CD4-positive, CD25-positive, alpha-beta regulatory T cell (primary cell): ENCODE measurements at regions not wholly inside any gene's neighbourhood (a gene's known extent, or its start where the extent isn't known, plus 50 kb on each side); places are given as distances from the start of the nearest gene placed in this dataset.
"Not testable (repeated sequence)": the region's sequence is repeated elsewhere in the genome, so short reads cannot be mapped to it uniquely, and the experiment has no call there.

ENCODE experiments used
- ATAC-seq, 2 donors: fragments of 150-1000 bp; cut with Tn5 transposase; one replicate each; pipeline ENCODE4 v1.10.0; 2021; ENCODE audit warnings: low read depth in 2 of 2, moderate number of reproducible peaks in 2 of 2, moderate library complexity in 1 of 2
- DNase-seq, 3 donors: peaks; one replicate each; pipeline versions ENCODE4 v3.0.0 to v3.0.0-alpha.2; 2012 to 2022; ENCODE audit warnings: mixed read lengths in 1 of 3
- H3K27ac ChIP-seq: one replicate; pipeline ENCODE4 v1.7.0; 2013; ENCODE audit warnings: mild to moderate bottlenecking, low read length; ENCODE audit not compliant: insufficient read depth, poor library complexity, severe bottlenecking
- H3K27me3 ChIP-seq: one replicate; pipeline ENCODE4 v1.7.0; 2013; ENCODE audit warnings: low read length; ENCODE audit not compliant: control insufficient read depth, insufficient read depth
- H3K36me3 ChIP-seq: one replicate; pipeline ENCODE4 v1.7.0; 2013; ENCODE audit warnings: mild to moderate bottlenecking, low read length, moderate library complexity; ENCODE audit not compliant: control insufficient read depth, insufficient read depth
- H3K4me1 ChIP-seq: 2 replicates; pipeline ENCODE4 v1.7.0; 2013; ENCODE audit warnings: mild to moderate bottlenecking, low read length; ENCODE audit not compliant: insufficient read depth, control insufficient read depth, poor library complexity, severe bottlenecking
- H3K4me3 ChIP-seq: one replicate; pipeline ENCODE4 v1.7.0; 2013; ENCODE audit warnings: low read depth, mild to moderate bottlenecking, low read length, moderate library complexity
- H3K9me3 ChIP-seq, 2 experiments: 1 replicate in 1 of 2; 2 replicates in 1 of 2; pipeline ENCODE4 v1.7.0; 2013; ENCODE audit warnings: low read length in 2 of 2, mild to moderate bottlenecking in 1 of 2, moderate library complexity in 1 of 2; ENCODE audit not compliant: control insufficient read depth in 2 of 2
- H3K27ac Mint-ChIP-seq, 3 donors: one replicate each; pipeline ENCODE4 v1.8.0; 2020 to 2022; ENCODE audit warnings: mild to moderate bottlenecking in 3 of 3, mixed read lengths in 3 of 3, moderate library complexity in 2 of 3
- H3K27me3 Mint-ChIP-seq: one replicate; pipeline ENCODE4 v1.8.0; 2022; ENCODE audit warnings: mild to moderate bottlenecking, mixed read lengths
- H3K36me3 Mint-ChIP-seq: one replicate; pipeline ENCODE4 v1.8.0; 2020; ENCODE audit warnings: mixed read lengths
- H3K4me1 Mint-ChIP-seq, 4 donors: one replicate each; pipeline ENCODE4 v1.8.0; 2020 to 2022; ENCODE audit warnings: mixed read lengths in 4 of 4, mild to moderate bottlenecking in 1 of 4
- H3K4me3 Mint-ChIP-seq, 4 donors: one replicate each; pipeline ENCODE4 v1.8.0; 2020 to 2022; ENCODE audit warnings: mild to moderate bottlenecking in 4 of 4, mixed read lengths in 4 of 4, moderate library complexity in 3 of 4
- H3K9me3 Mint-ChIP-seq, 7 donors: one replicate each; pipeline ENCODE4 v1.8.0; 2020 to 2022; ENCODE audit warnings: mixed read lengths in 7 of 7, mild to moderate bottlenecking in 3 of 7, moderate library complexity in 2 of 7

DNA sequence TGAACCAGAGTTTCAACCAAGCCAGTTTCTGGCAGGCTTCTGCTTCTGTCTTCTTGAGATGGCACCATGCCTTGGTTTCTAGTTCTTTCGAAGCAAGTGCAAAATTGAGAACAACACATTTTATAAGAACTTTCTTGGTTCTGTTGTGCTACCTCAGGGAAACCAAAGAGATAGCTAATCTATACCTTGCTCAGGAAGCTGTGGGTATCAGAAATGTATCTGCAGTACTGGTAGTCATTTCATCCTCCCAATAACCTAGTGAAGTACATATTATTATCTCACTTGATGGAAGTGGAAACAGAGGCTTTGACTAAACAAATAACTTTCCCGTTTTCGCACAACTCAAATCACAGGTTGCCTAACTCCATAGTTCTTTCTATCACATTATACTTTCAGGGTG lies 246.6 kb downstream of the ENC1 start:
- no peak overlapping the region for H3K4me3 Mint-ChIP-seq
- ATAC-seq, result no peak
- Histone ChIP-seq H3K9me3 (no peaks in the 10 kb centered on the region), H3K36me3 (no peaks in the 10 kb centered on the region), H3K27ac (no peak overlapping the region), H3K4me3 (no peak overlapping the region), H3K27me3 (peaks cover 2% of the 10 kb centered on the region), H3K4me1 (no peaks in the 10 kb centered on the region)
- no peaks in the 10 kb centered on the region for H3K4me1 Mint-ChIP-seq
- H3K36me3 Mint-ChIP-seq, result no peaks in the 10 kb centered on the region
- H3K9me3 Mint-ChIP-seq, result no peaks in the 10 kb centered on the region
- DNase-seq, result no peak
- H3K27ac Mint-ChIP-seq, result no peak overlapping the region
- H3K27me3 Mint-ChIP-seq, result peaks cover 5% of the 10 kb centered on the region

DNA sequence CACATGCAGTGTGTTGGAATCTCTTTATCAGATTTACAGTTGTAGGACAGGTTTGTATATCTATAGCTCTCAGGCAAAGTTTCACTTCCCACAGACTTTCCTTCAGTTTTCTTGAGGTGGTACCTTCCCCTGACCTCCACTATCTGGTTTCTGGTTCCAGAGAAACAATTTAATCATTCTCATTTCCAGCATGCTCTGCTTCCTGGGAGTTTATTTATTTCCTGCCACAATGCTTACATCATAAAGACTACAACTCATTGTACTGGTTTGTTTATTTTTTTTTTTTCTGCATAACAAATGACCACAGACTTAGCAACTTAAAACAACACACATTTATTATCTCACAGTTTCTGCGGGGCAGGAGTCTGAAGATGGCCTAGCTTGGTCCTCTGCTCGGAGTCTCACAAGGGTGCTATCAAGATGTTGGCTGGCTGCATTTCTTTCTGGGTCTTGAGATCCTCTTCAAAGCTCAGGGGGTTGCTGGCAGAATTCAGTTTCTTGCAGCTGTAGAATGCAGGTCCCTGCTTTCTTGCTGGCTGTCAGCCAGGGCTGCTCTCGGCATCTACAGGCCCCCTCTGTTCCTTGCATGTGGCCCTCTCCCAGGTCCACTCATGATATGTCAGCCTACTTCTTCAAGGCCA lies 247.7 kb downstream of the ENC1 start:
- ATAC-seq (no peak), DNase-seq (no peak)
- Mint-ChIP-seq H3K36me3 (no peaks in the 10 kb centered on the region), H3K27ac (no peak overlapping the region), H3K4me3 (no peak overlapping the region), H3K27me3 (peaks cover 6% of the 10 kb centered on the region), H3K4me1 (no peaks in the 10 kb centered on the region), H3K9me3 (no peaks in the 10 kb centered on the region)
- Histone ChIP-seq H3K27me3 (peaks cover 2% of the 10 kb centered on the region), H3K27ac (no peak overlapping the region), H3K4me1 (no peaks in the 10 kb centered on the region), H3K36me3 (no peaks in the 10 kb centered on the region), H3K9me3 (no peaks in the 10 kb centered on the region), H3K4me3 (no peak overlapping the region)

DNA sequence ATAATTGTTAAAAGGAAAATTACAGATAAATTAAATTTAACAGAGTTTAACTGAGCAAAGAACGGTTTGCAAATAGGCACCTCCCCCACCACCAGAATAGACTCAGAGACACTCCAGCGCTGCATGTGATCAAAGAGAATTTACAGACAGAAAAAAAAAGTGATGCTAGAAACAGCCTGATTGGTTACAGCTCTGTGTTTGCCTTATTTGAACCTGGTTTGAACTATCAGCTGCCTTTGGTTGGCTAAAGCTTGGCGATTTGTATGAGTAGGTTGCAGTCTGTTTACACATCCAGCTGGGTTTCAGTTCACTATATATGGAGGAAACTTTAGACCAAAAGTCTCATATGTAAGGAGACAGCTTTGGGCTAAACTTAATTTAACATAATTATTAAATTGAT lies 249.1 kb downstream of the ENC1 start:
- Histone ChIP-seq H3K27me3 (peaks cover 2% of the 10 kb centered on the region), H3K4me1 (no peaks in the 10 kb centered on the region), H3K36me3 (no peaks in the 10 kb centered on the region), H3K4me3 (no peak overlapping the region), H3K9me3 (no peaks in the 10 kb centered on the region), H3K27ac (no peak overlapping the region)
- DNase-seq (no peak), ATAC-seq (no peak)
- H3K36me3 Mint-ChIP-seq, result no peaks in the 10 kb centered on the region
- no peak overlapping the region for H3K4me3 Mint-ChIP-seq
- no peak overlapping the region for H3K27ac Mint-ChIP-seq
- H3K9me3 Mint-ChIP-seq, result no peaks in the 10 kb centered on the region
- no peaks in the 10 kb centered on the region for H3K4me1 Mint-ChIP-seq
- H3K27me3 Mint-ChIP-seq, result peaks cover 10% of the 10 kb centered on the region

- DNase-seq (no peak), ATAC-seq (no peak)
- H3K27ac ChIP-seq, result no peak overlapping the region
- H3K9me3 ChIP-seq, result no peaks in the 10 kb centered on the region
- H3K27me3 Mint-ChIP-seq, result peaks cover 10% of the 10 kb centered on the region
- H3K4me3 Mint-ChIP-seq, result no peak overlapping the region
- H3K4me3 ChIP-seq, result no peak overlapping the region
- peaks cover 2% of the 10 kb centered on the region for H3K27me3 ChIP-seq
- H3K4me1 ChIP-seq, result no peaks in the 10 kb centered on the region
- no peak overlapping the region for H3K27ac Mint-ChIP-seq
- H3K36me3 Mint-ChIP-seq, result no peaks in the 10 kb centered on the region
- no peaks in the 10 kb centered on the region for H3K9me3 Mint-ChIP-seq
- H3K36me3 ChIP-seq, result no peaks in the 10 kb centered on the region
- H3K4me1 Mint-ChIP-seq, result no peaks in the 10 kb centered on the region
Observed at GRCh38 chr5:74390822-74391221, 249.7 kb downstream of the ENC1 start.

DNA sequence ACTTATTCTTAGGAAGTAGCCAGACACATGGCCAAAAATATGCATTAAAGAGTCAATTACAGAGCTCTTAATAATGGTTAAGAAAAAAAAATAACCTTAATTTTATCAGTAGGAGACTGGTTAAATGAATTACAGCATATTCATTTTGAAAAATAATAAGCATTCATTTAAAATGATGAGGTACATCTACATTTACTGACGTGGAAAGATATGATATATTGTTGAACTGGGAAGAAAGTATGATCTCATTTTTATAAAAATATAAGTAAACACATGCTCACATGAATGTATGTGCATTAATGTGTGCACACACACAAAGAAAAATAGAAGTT lies 250.3 kb downstream of the ENC1 start:
- Mint-ChIP-seq H3K4me1 (no peaks in the 10 kb centered on the region), H3K9me3 (no peaks in the 10 kb centered on the region), H3K4me3 (no peak overlapping the region), H3K36me3 (no peaks in the 10 kb centered on the region), H3K27ac (no peak overlapping the region), H3K27me3 (peaks cover 10% of the 10 kb centered on the region)
- H3K4me3 ChIP-seq, result no peak overlapping the region
- ATAC-seq (no peak), DNase-seq (no peak)
- peaks cover 2% of the 10 kb centered on the region for H3K27me3 ChIP-seq
- no peaks in the 10 kb centered on the region for H3K9me3 ChIP-seq
- H3K27ac ChIP-seq, result no peak overlapping the region
- no peaks in the 10 kb centered on the region for H3K4me1 ChIP-seq
- H3K36me3 ChIP-seq, result no peaks in the 10 kb centered on the region

GRCh38 chr5:74389531-74390305 lies 250.8 kb downstream of the ENC1 start:
- Histone ChIP-seq H3K27ac (no peak overlapping the region), H3K4me3 (no peak overlapping the region), H3K4me1 (no peaks in the 10 kb centered on the region), H3K9me3 (no peaks in the 10 kb centered on the region), H3K27me3 (peaks cover 2% of the 10 kb centered on the region), H3K36me3 (no peaks in the 10 kb centered on the region)
- Mint-ChIP-seq H3K27ac (no peak overlapping the region), H3K9me3 (no peaks in the 10 kb centered on the region), H3K4me1 (no peaks in the 10 kb centered on the region), H3K36me3 (no peaks in the 10 kb centered on the region), H3K27me3 (peaks cover 15% of the 10 kb centered on the region), H3K4me3 (no peak overlapping the region)
- ATAC-seq, result no peak
- DNase-seq, result no peak

DNA sequence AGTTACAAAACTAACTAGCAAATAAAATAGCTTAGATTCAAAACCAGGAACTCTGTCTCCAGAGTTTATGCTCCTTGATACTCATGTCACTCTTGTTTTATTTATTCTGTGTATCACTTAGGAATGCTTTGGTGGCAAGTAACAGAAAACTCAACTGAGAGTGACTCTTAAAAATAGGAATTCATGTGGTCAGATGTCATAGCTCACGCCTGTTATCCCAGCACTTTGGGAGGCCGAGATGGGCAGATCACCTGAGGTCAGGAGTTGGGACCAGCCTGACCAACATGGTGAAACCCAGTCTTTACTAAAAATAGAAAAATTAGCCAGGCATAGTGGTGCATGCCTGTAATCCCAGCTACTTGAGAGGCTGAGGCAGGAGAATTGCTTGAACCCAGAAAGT lies 252.1 kb downstream of the ENC1 start:
- not testable (repeated sequence) for H3K36me3 ChIP-seq, H3K27ac ChIP-seq, H3K4me1 Mint-ChIP-seq, ATAC-seq, H3K4me1 ChIP-seq, H3K4me3 ChIP-seq, H3K4me3 Mint-ChIP-seq, H3K9me3 Mint-ChIP-seq, H3K27ac Mint-ChIP-seq, DNase-seq, H3K27me3 ChIP-seq, H3K36me3 Mint-ChIP-seq, H3K9me3 ChIP-seq
- peaks cover 15% of the 10 kb centered on the region for H3K27me3 Mint-ChIP-seq
